GM12891 (cell line): ENCODE measurements at regions not wholly inside any gene's neighbourhood (a gene's known extent, or its start where the extent isn't known, plus 50 kb on each side); places are given as distances from the start of the nearest gene placed in this dataset.

Experiments used
- POLR2A ChIP-seq: IDR thresholded peaks from 2 replicates; pipeline ENCODE4 v1.6.1; 2011; ENCODE audit warnings: low read depth, low read length, control low read depth
- POLR2AphosphoS5 ChIP-seq: IDR thresholded peaks from 2 replicates; pipeline ENCODE4 v1.6.1; 2011; ENCODE audit warnings: low read depth, low read length, control low read depth
- POU2F2 ChIP-seq: IDR thresholded peaks from 2 replicates; pipeline ENCODE4 v1.6.1; 2011; ENCODE audit warnings: low read depth, mild to moderate bottlenecking, control low read depth, low read length, moderate library complexity
- TAF1 ChIP-seq: IDR thresholded peaks from 2 replicates; pipeline ENCODE4 v1.6.1; 2011; ENCODE audit warnings: low read depth, low read length, control low read depth

- TF ChIP-seq TAF1 = no peak
- TF ChIP-seq POLR2A = no peak
- no peak for TF ChIP-seq POLR2AphosphoS5
- TF ChIP-seq POU2F2 = no peak
These were observed 121.4 kb upstream of the CEP162 start for GRCh38 chr6:84348801-84349200.
